Activated CD4-positive, alpha-beta T cell treated with anti-CD3 and anti-CD28 coated beads for 36 hours (primary cell): ENCODE measurements at regions not wholly inside any gene's neighbourhood (a gene's known extent, or its start where the extent isn't known, plus 50 kb on each side); places are given as distances from the start of the nearest gene placed in this dataset.
"Not testable (repeated sequence)": the region's sequence is repeated elsewhere in the genome, so short reads cannot be mapped to it uniquely, and the experiment has no call there.

Experiments used
- ATAC-seq: fragments of 200-7000 bp; cut with Tn5 transposase; one replicate; pipeline ENCODE4 v1.10.0; 2021; ENCODE audit warnings: mild to moderate bottlenecking, moderate library complexity
- CTCF ChIA-PET: fragments of 350-600 bp; sonication (Branson Sonifier 250); formaldehyde crosslinking; loops from one replicate; lab custom pipeline; 2021; ENCODE audit warnings: antibody characterized with exemption; lab: Charles Lee
- POLR2A ChIA-PET: fragments of 350-600 bp; sonication (Branson Sonifier 250); formaldehyde crosslinking; loops from one replicate; lab custom pipeline; 2021; ENCODE audit warnings: antibody characterized with exemption, inconsistent platforms; lab: Charles Lee
- DNase-seq: peaks from one replicate; pipeline ENCODE4 v3.0.0-alpha.2; 2020
- H3K27ac Mint-ChIP-seq: one replicate; pipeline ENCODE4 v1.8.0; 2021; ENCODE audit warnings: mixed read lengths
- H3K27me3 Mint-ChIP-seq: one replicate; pipeline ENCODE4 v1.8.0; 2021; ENCODE audit warnings: mixed read lengths
- H3K36me3 Mint-ChIP-seq: one replicate; pipeline ENCODE4 v1.8.0; 2021; ENCODE audit warnings: low read depth, mixed read lengths
- H3K4me1 Mint-ChIP-seq: one replicate; pipeline ENCODE4 v1.8.0; 2021; ENCODE audit warnings: mixed read lengths
- H3K4me3 Mint-ChIP-seq: one replicate; pipeline ENCODE4 v1.8.0; 2021; ENCODE audit warnings: mild to moderate bottlenecking, moderate library complexity, mixed read lengths
- H3K9me3 Mint-ChIP-seq: one replicate; pipeline ENCODE4 v1.8.0; 2021; ENCODE audit warnings: low read depth, mixed read lengths
- intact Hi-C, 2 experiments: fragments of 100-400 bp; cut with DNase I in 1 of 2; cut with micrococcal nuclease in 1 of 2; formaldehyde crosslinking; loops; one replicate each; pipeline versions ENCODE4 v1.14.2 to v1.15.1; 2022 to 2024; cut with DNase I, micrococcal nuclease

- Mint-ChIP-seq H3K36me3 (no peaks in the 10 kb centered on the region), H3K27me3 (peaks cover under 1% of the 10 kb centered on the region), H3K27ac (no peak overlapping the region), H3K9me3 (no peaks in the 10 kb centered on the region), H3K4me1 (no peaks in the 10 kb centered on the region), H3K4me3 (no peak overlapping the region)
- intact Hi-C loops = no loop called here
- CTCF ChIA-PET = interaction anchor here (1.0 kb wide), 1 partner anchor 9 kb away, joined by 3 read pairs; no protein-coding TSS in a partner anchor
- POLR2A ChIA-PET = no interaction called here
- DNase-seq (no peak), ATAC-seq (no peak)
Observed at GRCh38 chr18:1017227-1018058, 112.8 kb downstream of the ADCYAP1 start.

GRCh38 chr18:1018181-1018681 is 113.6 kb downstream of the ADCYAP1 start:
- Mint-ChIP-seq H3K4me3 (no peak overlapping the region), H3K9me3 (no peaks in the 10 kb centered on the region), H3K27ac (no peak overlapping the region), H3K4me1 (no peaks in the 10 kb centered on the region), H3K36me3 (no peaks in the 10 kb centered on the region), H3K27me3 (peaks cover 2% of the 10 kb centered on the region)
- intact Hi-C loops = no loop called here
- ATAC-seq (no peak), DNase-seq (no peak)
- ChIA-PET CTCF (interaction anchor here (1.0 kb wide), 1 partner anchor 9 kb away, joined by 3 read pairs; no protein-coding TSS in a partner anchor), POLR2A (no interaction called here)

DNA sequence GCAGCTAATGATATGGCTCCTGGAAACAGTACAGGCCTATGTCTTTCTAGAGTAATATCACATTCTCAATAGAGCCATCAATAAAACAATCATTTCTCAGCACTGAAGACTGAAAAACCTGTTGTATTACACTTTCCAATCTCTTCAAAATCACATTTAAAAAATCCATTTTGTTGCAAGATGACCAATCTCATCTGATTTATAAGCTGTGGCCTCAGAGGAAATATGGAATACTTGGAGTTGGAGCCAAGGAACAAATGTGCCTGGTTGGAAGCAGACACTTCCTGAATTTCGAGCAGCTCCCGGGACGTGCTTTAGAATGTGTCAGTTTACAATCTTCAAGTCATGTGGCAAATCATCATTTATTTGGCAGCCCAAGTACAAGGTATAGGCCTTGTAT is 114.5 kb downstream of the ADCYAP1 start:
- intact Hi-C loops = no loop called here
- no peak for ATAC-seq

DNA sequence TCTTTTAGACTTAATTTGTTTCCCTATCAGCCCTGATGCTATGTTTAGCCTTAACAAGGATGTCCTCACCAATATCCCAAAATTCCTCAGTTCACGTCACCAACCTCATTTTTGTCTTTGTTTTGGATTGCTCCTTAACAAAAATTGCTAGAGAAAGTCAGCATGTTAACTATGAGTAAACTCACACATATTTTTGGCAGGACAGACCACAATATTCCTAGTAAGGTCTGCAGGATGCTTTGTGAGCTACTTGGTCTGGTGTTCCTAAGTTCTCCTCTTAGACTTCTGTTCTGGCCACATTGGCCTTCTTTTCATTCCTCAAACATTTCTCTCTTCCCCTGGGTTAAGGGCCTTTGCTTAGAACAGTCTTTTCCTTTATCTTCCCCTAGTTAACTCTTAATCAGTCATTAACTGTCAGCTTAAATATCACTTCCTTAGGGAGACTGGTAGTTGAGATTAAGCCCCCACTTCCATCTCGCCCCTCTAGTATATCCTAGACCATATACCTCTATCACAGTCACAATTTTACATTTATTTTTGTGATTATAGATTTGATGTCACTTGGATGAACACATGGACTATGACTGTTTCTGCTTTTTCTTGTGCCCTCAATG is 116.2 kb downstream of the ADCYAP1 start:
- Mint-ChIP-seq H3K9me3 (no peaks in the 10 kb centered on the region), H3K4me3 (no peak overlapping the region), H3K36me3 (no peaks in the 10 kb centered on the region), H3K27me3 (peaks cover 2% of the 10 kb centered on the region), H3K4me1 (no peaks in the 10 kb centered on the region), H3K27ac (no peak overlapping the region)
- intact Hi-C loops = no loop called here
- POLR2A ChIA-PET = no interaction called here
- CTCF ChIA-PET = no interaction called here
- DNase-seq (no peak), ATAC-seq (no peak)

More for the DNA sequence above, 114.5 kb downstream of the ADCYAP1 start:
- DNase-seq = no peak
- H3K27me3 Mint-ChIP-seq = peaks cover 2% of the 10 kb centered on the region
- ChIA-PET CTCF (interaction anchor here (1.3 kb wide), 1 partner anchor 29 kb away, joined by 5 read pairs; no protein-coding TSS in a partner anchor), POLR2A (no interaction called here)
- no peaks in the 10 kb centered on the region for H3K9me3 Mint-ChIP-seq
- no peaks in the 10 kb centered on the region for H3K4me1 Mint-ChIP-seq
- H3K4me3 Mint-ChIP-seq = no peak overlapping the region
- no peak overlapping the region for H3K27ac Mint-ChIP-seq
- no peaks in the 10 kb centered on the region for H3K36me3 Mint-ChIP-seq

DNA sequence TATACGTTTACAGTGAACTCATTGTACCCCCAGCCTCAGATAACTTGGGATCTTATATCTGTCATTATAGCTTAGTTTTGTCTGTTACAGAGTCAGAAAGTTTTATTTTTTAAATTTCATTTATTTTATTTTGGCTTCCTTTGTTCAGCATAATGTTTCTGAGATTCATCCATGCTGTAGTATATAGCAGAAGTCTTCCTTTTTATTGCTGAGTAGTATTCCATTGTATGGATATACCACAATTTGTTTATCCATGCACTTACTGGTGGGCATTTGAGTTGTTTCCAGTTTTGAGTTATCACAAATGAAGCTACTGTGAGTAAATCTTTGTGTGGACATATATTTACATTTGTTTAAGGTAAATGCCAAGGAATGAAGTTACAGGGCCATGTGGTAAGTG is 122.3 kb downstream of the ADCYAP1 start:
- ChIA-PET POLR2A (no interaction called here), CTCF (no interaction called here)
- Mint-ChIP-seq H3K9me3 (peaks cover 6% of the 10 kb centered on the region), H3K4me3 (no peak overlapping the region), H3K4me1 (no peaks in the 10 kb centered on the region), H3K36me3 (no peaks in the 10 kb centered on the region), H3K27ac (no peak overlapping the region), H3K27me3 (peaks cover 2% of the 10 kb centered on the region)
- intact Hi-C loops = no loop called here
- ATAC-seq = no peak
- no peak for DNase-seq

DNA sequence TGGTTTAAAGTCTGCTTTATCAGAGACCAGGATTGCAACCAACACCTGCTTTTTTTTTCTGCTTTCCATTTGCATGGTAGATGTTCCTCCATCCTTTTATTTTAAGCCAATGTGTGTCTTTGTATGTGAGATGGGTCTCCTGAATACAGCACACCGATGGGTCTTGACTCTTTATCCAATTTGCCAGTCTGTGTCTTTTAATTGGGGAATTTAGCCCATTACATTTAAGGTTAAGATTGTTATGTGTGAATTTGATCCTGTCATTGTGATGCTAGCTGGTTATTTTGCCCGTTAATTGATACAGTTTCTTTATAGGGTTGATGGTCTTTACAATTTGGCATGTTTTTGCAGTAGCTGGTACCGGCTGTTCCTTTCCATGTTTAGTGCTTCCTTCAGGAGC is 128.4 kb downstream of the ADCYAP1 start:
- intact Hi-C loops, H3K9me3 Mint-ChIP-seq, DNase-seq, ATAC-seq, CTCF ChIA-PET, H3K27ac Mint-ChIP-seq, H3K27me3 Mint-ChIP-seq, H3K4me1 Mint-ChIP-seq, H3K36me3 Mint-ChIP-seq, H3K4me3 Mint-ChIP-seq, POLR2A ChIA-PET: not testable (repeated sequence)

DNA sequence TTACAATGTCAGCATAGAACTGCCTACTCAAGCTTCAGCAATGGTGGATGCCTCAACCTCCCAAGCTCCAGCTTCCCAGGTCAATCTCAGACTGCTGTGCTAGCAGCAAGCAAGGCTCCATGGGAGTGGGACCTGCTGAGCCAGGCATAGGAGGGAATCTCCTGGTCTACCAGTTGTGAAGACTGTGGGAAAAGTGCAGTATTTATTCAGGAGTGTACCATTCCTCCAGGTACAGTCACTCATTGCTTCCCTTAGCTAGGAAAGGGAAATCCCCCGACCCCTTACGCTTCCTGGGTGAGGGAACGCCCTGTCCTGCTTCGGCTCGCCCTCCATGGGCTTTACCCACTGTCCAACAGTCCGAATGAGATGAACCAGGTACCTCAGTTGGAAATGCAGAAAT is 130.3 kb downstream of the ADCYAP1 start:
- H3K36me3 Mint-ChIP-seq = no peaks in the 10 kb centered on the region
- H3K9me3 Mint-ChIP-seq = peaks cover 5% of the 10 kb centered on the region
- DNase-seq (no peak), ATAC-seq (no peak)
- ChIA-PET CTCF (no interaction called here), POLR2A (no interaction called here)
- no peak overlapping the region for H3K4me3 Mint-ChIP-seq
- no peak overlapping the region for H3K27ac Mint-ChIP-seq
- H3K27me3 Mint-ChIP-seq = no peaks in the 10 kb centered on the region
- no peaks in the 10 kb centered on the region for H3K4me1 Mint-ChIP-seq
- intact Hi-C loops = no loop called here

- Mint-ChIP-seq H3K27ac (no peak overlapping the region), H3K4me1 (no peaks in the 10 kb centered on the region), H3K36me3 (no peaks in the 10 kb centered on the region), H3K9me3 (peaks cover 4% of the 10 kb centered on the region), H3K4me3 (no peak overlapping the region), H3K27me3 (no peaks in the 10 kb centered on the region)
- intact Hi-C loops = no loop called here
- DNase-seq (no peak), ATAC-seq (no peak)
- ChIA-PET CTCF (interaction anchor here (0.7 kb wide), 2 partner anchors 533 to 958 kb away, joined by 3 read pairs; no protein-coding TSS in a partner anchor), POLR2A (no interaction called here)
Observed at GRCh38 chr18:1036926-1037325, 132.3 kb downstream of the ADCYAP1 start.

- no peaks in the 10 kb centered on the region for H3K27me3 Mint-ChIP-seq
- DNase-seq = no peak
- no peak for ATAC-seq
- H3K4me1 Mint-ChIP-seq = no peaks in the 10 kb centered on the region
- no peak overlapping the region for H3K27ac Mint-ChIP-seq
- H3K4me3 Mint-ChIP-seq = no peak overlapping the region
- intact Hi-C loops = no loop called here
- ChIA-PET POLR2A (no interaction called here), CTCF (interaction anchor here (0.7 kb wide), 1 partner anchor 10 kb away, joined by 3 read pairs; no protein-coding TSS in a partner anchor)
- no peaks in the 10 kb centered on the region for H3K9me3 Mint-ChIP-seq
- H3K36me3 Mint-ChIP-seq = no peaks in the 10 kb centered on the region
Observed at GRCh38 chr18:1037776-1038175, 133.1 kb downstream of the ADCYAP1 start.

GRCh38 chr18:1039421-1039820 is 134.8 kb downstream of the ADCYAP1 start:
- Mint-ChIP-seq H3K4me3 (no peak overlapping the region), H3K36me3 (no peaks in the 10 kb centered on the region), H3K4me1 (no peaks in the 10 kb centered on the region), H3K9me3 (no peaks in the 10 kb centered on the region), H3K27ac (no peak overlapping the region), H3K27me3 (no peaks in the 10 kb centered on the region)
- no peak for ATAC-seq
- POLR2A ChIA-PET = no interaction called here
- CTCF ChIA-PET = no interaction called here
- DNase-seq = no peak
- intact Hi-C loops = no loop called here

GRCh38 chr18:1043039-1043438 is 138.4 kb downstream of the ADCYAP1 start:
- H3K27ac Mint-ChIP-seq, ATAC-seq, POLR2A ChIA-PET, H3K4me1 Mint-ChIP-seq, H3K9me3 Mint-ChIP-seq, CTCF ChIA-PET, H3K36me3 Mint-ChIP-seq, H3K27me3 Mint-ChIP-seq, intact Hi-C loops, H3K4me3 Mint-ChIP-seq, DNase-seq: not testable (repeated sequence)

- intact Hi-C loops = no loop called here
- no peak overlapping the region for H3K4me3 Mint-ChIP-seq
- ChIA-PET CTCF (no interaction called here), POLR2A (no interaction called here)
- DNase-seq = no peak
- no peaks in the 10 kb centered on the region for H3K27me3 Mint-ChIP-seq
- H3K36me3 Mint-ChIP-seq = no peaks in the 10 kb centered on the region
- no peak for ATAC-seq
- no peaks in the 10 kb centered on the region for H3K9me3 Mint-ChIP-seq
- H3K4me1 Mint-ChIP-seq = no peaks in the 10 kb centered on the region
- H3K27ac Mint-ChIP-seq = no peak overlapping the region
Observed at GRCh38 chr18:1045658-1046057, 141.0 kb downstream of the ADCYAP1 start.
